Heart right ventricle (tissue), 16 donors: ENCODE measurements at regions not wholly inside any gene's neighbourhood (a gene's known extent, or its start where the extent isn't known, plus 50 kb on each side); places are given as distances from the start of the nearest gene placed in this dataset.
"Not testable (repeated sequence)": the region's sequence is repeated elsewhere in the genome, so short reads cannot be mapped to it uniquely, and the experiment has no call there.

Experiments used
- ATAC-seq, 8 donors: fragments of 200-7000 bp; cut with Tn5 transposase; one replicate each; pipeline ENCODE4 v1.9.1; 2020; ENCODE audit warnings: mild to moderate bottlenecking in 8 of 8, moderate library complexity in 8 of 8, moderate number of reproducible peaks in 1 of 8
- DNase-seq, 2 donors: peaks; one replicate each; pipeline ENCODE4 v3.0.0-alpha.2; 2020
- H3K27ac ChIP-seq, 10 donors: fragments of 200-600 bp; sonication (generic) in 2 of 10; one replicate each; pipeline versions ENCODE4 v1.5.0 to v1.8.0; 2020 to 2022; ENCODE audit warnings: mild to moderate bottlenecking in 3 of 10
- H3K27me3 ChIP-seq, 7 donors: fragments of 200-600 bp; one replicate each; pipeline ENCODE4 v1.8.0; 2021 to 2022; ENCODE audit warnings: mild to moderate bottlenecking in 2 of 7
- H3K36me3 ChIP-seq, 9 donors: fragments of 200-600 bp; sonication (generic) in 1 of 9; one replicate each; pipeline versions ENCODE4 v1.5.0 to v1.8.0; 2020 to 2022; ENCODE audit warnings: mild to moderate bottlenecking in 2 of 9
- H3K4me1 ChIP-seq, 9 donors: fragments of 200-600 bp; sonication (generic) in 1 of 9; one replicate each; pipeline versions ENCODE4 v1.5.0 to v1.8.0; 2020 to 2022; ENCODE audit warnings: mild to moderate bottlenecking in 4 of 9
- H3K4me3 ChIP-seq, 10 donors: fragments of 200-600 bp; sonication (generic) in 2 of 10; one replicate each; pipeline versions ENCODE4 v1.5.0 to v1.8.0; 2020 to 2022; ENCODE audit warnings: mild to moderate bottlenecking in 7 of 10, moderate library complexity in 2 of 10
- H3K9me3 ChIP-seq, 11 donors: fragments of 200-600 bp in 10 of 11; sonication (generic) in 2 of 11; one replicate each; pipeline versions ENCODE4 v1.5.0 to v1.8.0; 2013 to 2022; ENCODE audit warnings: mild to moderate bottlenecking in 2 of 11, control low read depth in 1 of 11, moderate library complexity in 1 of 11
- CTCF ChIP-seq, 9 donors: fragments of 200-600 bp; sonication (generic) in 2 of 9; IDR thresholded peaks; one replicate each; pipeline versions ENCODE4 v1.5.0 to v1.8.0; 2021 to 2022; ENCODE audit warnings: antibody characterized with exemption in 9 of 9, mild to moderate bottlenecking in 5 of 9, moderate library complexity in 1 of 9
- WGBS, 2 donors: extraction: QIAGEN DNeasy Blood & Tissue Kit; methylation state at CpG; one replicate each; pipeline ENCODE4 v1.1.7; 2013; ENCODE audit warnings: inconsistent platforms in 1 of 2; 5-methylcytosine and 5-hydroxymethylcytosine counted together
- intact Hi-C, 10 donors: fragments of 100-400 bp; cut with DNase I; formaldehyde crosslinking; loops; one replicate each; pipeline versions ENCODE4 v1.11.1 to v1.14.2; 2022
- donor health status: Arrhythmogenic right ventricular cardiomyopathy.
- donor health status: ischemic (EF 13 %, LVEDD 7.1; RV severe dilation, severe dysfunction).
- donor health status: healthy with polysubstance abuse.
- donor health status: DM: no; HTN: yes; CAD: no.
- donor health status: DM: no; HTN: no; CAD: no.
- donor health status: ischemic (EF 25% LVEDD 6.9; RV normal size, moderate dysfunction).
- donor health status: ischemic (EF 25% LVEDD 5.7; RV mildly dilated, moderate dysfunction).
- donor health status: healthy.
- donor health status: DM: yes; HTN: yes; CAD: no.
- donor health status: Ischemic cardiomyopathy.
- donor health status: ischemic (EF 35%, LVEDD 5.7; RV mildly dilated, moderate dysfunction).
- donor health status: nonischemic (EF 11% LVEDD 7.7; RV severe dilation, severe dysfunction).
- donor health status: DM: yes; HTN: yes; CAD: no.
- donor health status: PGD.
- donor health status: ischemic (EF 29% LVEDD 5.4; RV normal size, mild dysfunction).
- donor health status: nonischemic (EF 23%, LVEDD 6.1; RV moderate dilation, normal function).

GRCh38 chr14:86779416-86779815, 1213.6 kb downstream of the GALC start:
- no peak for ATAC-seq
- no peak for TF ChIP-seq CTCF (IDR thresholded peaks at IDR 0.05)
- Histone ChIP-seq H3K4me1 (no peaks in the 10 kb centered on the region), H3K4me3 (no peak overlapping the region), H3K36me3 (no peaks in the 10 kb centered on the region), H3K9me3 (peaks cover 0 to 3% (median 0%) of the 10 kb centered on the region in 11 donors), H3K27ac (no peak overlapping the region), H3K27me3 (no peaks in the 10 kb centered on the region)
- intact Hi-C loops: no loop called here
- no peak for DNase-seq
- WGBS, 2 donors: 95 to 96% methylated on average over 1 of the region's 1 CpG

- DNase-seq: no peak
- no peak for ATAC-seq
- 75 to 81% methylated on average over 2 of the region's 2 CpGs for WGBS, 2 donors
- Histone ChIP-seq H3K27ac (no peak overlapping the region), H3K27me3 (no peaks in the 10 kb centered on the region), H3K4me3 (no peak overlapping the region), H3K4me1 (no peaks in the 10 kb centered on the region), H3K36me3 (no peaks in the 10 kb centered on the region), H3K9me3 (peaks cover 0 to 3% (median 0%) of the 10 kb centered on the region in 11 donors)
- intact Hi-C loops: no loop called here
- no peak for TF ChIP-seq CTCF (IDR thresholded peaks at IDR 0.05)
Measured at GRCh38 chr14:86777963-86778602, 1214.9 kb downstream of the GALC start.

GRCh38 chr14:86775896-86776295, 1217.1 kb downstream of the GALC start:
- H3K4me1 ChIP-seq, H3K9me3 ChIP-seq, intact Hi-C loops, DNase-seq, H3K27me3 ChIP-seq, H3K36me3 ChIP-seq, H3K4me3 ChIP-seq, ATAC-seq, H3K27ac ChIP-seq: not testable (repeated sequence)
- WGBS, 2 donors: 76 to 85% methylated on average over 3 of the region's 3 CpGs

GRCh38 chr14:86774916-86775315, 1218.1 kb downstream of the GALC start:
- H3K36me3 ChIP-seq: no peaks in the 10 kb centered on the region
- DNase-seq: no peak
- H3K9me3 ChIP-seq: peaks cover 0 to 3% (median 0%) of the 10 kb centered on the region in 11 donors
- H3K4me1 ChIP-seq: no peaks in the 10 kb centered on the region
- no peak overlapping the region for H3K27ac ChIP-seq
- 49 to 63% methylated on average over 2 of the region's 2 CpGs for whole genome bisulfite sequencing, 2 donors
- no peak overlapping the region for H3K4me3 ChIP-seq
- TF ChIP-seq CTCF (IDR thresholded peaks at IDR 0.05): no peak
- intact Hi-C loops: no loop called here
- no peak for ATAC-seq
- no peaks in the 10 kb centered on the region for H3K27me3 ChIP-seq

GRCh38 chr14:86772075-86772474, 1220.9 kb downstream of the GALC start:
- H3K27me3 ChIP-seq: no peaks in the 10 kb centered on the region
- no peaks in the 10 kb centered on the region for H3K4me1 ChIP-seq
- intact Hi-C loops: no loop called here
- TF ChIP-seq CTCF (IDR thresholded peaks at IDR 0.05): no peak
- ATAC-seq: no peak
- peaks cover 0 to 3% (median 0%) of the 10 kb centered on the region in 11 donors for H3K9me3 ChIP-seq
- H3K36me3 ChIP-seq: no peaks in the 10 kb centered on the region
- no peak overlapping the region for H3K27ac ChIP-seq
- DNase-seq: no peak
- WGBS, 2 donors: 54 to 61% methylated on average over 1 of the region's 1 CpG
- no peak overlapping the region for H3K4me3 ChIP-seq
